Retina (tissue), 1 donor: ENCODE measurements at regions not wholly inside any gene's neighbourhood (a gene's known extent, or its start where the extent isn't known, plus 50 kb on each side); places are given as distances from the start of the nearest gene placed in this dataset.

Experiments used
- DNase-seq: peaks from one replicate; pipeline ENCODE4 v3.0.0-alpha.2; 2016

DNA sequence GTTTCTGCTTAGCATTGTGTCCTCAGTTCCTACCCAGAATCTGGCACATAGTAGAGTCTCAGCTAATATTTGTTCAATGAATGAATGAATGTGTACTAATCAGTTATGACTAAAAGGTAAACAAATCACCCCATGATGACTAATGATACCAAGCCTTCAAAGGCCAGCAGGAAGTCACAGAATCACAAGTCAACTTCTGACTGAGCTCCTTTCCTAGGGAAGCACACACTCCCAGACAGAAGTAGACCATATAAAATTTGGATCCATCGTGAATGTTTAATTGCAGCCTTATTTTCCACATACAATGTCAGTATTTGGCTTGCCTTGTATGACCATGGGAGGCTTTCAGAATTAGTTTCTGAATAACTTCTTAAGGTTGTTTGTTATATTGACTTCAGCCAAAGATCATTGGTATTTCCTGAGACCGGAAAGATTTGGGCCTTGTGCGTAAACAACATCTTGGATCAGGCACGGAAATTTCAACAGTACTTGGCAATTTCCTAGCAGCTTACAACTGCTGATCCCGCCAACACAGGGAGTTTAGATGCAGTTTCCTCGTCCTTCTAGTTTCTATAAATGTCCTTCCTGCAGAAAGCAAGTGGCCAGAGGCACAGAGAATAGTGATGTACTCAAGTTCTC is 185.9 kb upstream of the ATP1B1 start:
- no peak for DNase-seq

DNA sequence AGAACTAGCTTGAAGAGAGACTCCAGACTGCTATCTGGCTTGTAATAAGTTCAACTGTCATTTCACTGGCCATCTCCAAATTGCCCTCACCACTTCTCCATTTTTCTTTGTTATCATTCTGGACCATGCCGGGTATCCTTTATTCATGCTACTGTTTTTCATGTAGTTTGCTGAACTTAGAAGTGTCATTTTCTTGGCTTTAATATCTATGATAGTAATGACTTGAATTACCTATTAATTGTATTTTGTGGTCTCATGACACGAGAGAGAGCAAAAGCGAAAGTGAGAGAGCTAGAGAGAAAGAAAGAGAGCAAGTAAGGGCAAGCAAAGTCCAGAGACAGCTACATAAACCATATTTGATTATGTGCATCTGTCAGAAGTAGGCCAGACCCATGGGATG is 184.9 kb upstream of the ATP1B1 start:
- DNase-seq: no peak

DNA sequence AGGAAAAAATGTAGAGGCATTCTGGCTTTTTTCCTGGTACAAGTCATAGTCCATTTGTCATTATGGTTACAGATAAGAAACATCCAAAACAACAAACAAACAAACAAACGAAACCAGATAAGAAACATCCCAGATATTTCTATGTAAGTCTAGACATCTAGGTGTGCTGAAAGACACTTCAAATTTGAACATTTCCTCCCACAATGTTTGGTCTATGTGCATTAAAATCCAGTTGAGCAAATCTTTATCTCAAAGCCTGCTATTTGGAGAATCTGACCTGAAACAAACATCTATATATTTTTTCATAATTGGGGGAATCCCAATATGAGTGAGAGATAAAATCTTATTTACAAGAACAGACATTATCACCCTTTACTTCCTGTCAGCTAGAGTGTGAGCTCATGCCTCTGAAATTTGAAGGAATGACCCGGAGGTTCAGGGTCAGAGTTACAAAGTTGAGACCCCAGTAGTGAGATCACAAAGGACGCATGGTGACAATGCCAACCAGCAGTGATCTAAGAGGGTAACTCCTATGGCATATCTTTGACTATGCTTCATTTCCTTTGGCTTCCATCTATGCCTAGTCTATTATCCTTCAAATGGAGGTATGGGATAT is 182.9 kb upstream of the ATP1B1 start:
- DNase-seq: no peak

DNA sequence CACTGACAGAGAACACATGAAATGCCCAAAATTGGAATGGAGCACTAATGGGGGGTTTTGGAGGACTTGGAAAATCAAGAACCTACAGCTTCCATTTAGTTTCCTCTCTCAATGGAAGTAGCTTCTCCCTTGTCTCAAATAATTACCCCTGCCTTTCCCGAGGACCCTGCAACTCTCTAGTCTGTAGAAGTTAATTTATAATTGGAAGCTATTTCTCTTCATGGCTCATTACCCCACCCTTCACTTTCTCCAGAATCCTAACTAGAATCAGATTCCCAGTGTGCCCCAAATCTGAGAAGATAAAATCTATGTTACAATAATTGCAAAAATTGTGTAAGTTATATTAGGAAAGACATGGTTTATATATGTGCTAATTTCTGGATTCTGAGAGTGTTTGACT is 181.5 kb upstream of the ATP1B1 start:
- DNase-seq: no peak

DNA sequence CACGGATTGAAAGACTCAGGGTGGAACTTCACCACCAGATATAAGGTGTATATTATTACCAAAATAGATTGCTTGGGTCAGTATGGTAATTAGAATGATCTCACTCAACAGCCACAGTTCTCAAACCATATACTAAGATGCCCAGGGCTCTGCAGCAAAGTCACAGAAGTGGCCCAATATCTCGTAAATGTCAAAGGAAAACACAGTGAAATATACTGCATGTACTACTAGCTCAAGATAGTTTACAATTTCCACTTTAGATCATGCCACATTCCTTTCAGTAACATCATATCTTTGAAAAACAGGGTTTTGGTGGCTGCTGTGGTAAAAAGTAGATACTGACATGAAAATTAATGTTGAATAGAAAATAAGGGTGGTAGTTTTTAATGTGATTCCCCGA is 180.3 kb upstream of the ATP1B1 start:
- no peak for DNase-seq

DNA sequence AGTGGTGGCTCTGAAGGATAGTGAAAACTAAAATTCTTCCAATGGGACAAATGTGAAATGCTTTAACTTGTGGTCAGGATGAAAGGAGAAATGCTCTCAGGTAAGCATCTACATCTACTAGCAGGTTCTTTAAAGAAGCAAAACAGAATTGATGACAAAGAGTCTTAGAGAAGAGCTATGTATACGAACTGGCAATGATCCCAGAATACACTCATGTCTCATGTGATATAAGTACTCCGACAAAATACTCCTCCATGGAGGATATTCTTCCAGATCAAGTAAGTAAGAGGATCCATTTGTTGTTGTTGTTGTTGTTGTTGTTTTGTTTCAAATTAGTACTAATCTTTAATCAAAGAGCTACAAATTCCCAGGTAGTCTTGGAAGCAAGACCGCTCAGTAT is 174.0 kb upstream of the ATP1B1 start:
- no peak for DNase-seq

DNA sequence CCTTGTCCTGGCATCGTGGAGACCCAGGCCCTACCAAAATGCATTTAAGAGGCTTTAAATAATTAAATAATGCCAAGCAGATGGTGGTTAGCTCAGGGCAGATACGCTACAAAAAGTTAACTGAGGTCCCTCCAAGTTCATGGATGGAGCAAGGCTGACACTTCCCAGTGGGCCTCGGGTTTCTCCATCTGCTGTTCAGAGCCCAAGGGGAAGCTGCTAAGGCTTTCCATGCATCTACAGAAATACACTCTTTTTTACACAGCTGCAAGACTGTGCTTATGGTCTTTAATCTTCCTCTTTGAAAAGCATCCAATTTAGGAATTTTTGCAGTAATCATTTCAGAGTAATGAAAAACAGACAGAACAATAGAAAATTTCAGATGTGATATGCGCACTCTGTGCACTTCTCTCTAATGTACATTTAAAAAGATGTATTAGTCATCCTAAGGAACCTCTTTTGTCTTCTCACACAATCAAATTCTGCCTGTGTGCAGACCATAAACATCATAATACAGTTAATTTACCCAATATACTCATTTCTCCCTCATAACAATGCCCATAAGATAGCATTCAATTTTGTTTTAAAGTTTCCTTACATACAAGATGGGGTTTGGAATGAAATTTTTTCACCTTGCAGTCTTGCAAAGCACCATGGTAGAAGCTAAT is 173.2 kb upstream of the ATP1B1 start:
- no peak for DNase-seq

DNA sequence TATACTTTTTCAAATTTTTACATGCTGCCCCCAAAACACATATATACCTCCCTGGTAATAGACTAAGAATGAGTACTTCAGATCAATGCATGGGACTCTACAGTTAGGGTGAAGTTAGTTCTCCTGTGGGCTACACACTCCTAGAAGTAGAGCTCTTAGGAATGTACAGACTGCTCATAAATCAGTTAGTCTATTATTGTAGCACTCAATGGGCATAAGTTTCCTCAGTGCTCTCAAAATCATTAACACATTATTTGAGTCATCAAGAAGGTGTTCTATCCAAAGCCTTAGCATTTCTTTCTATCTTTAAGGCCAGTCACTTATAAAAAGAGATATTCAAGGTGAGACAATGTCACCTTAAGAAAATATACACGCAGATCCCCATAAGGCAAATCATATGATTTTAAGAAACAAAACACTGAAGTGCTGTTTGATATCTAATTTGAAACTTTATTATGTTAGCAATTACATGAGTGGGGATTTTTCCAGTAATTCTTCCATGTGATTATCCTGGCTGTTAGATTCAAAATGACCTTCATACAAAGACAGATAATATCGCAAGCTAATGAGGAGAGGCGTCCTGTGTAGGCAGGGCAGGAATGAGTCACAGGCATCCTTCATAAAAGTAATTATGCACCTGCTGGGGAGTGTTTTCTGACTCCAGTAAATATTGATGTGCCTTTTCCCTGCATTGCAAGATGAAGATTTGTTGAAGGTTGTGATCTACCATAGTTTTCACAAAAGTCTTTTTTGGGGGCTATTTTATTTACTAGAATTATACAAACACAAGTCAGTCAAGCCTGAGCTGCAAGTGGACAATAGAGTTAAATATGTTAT is 167.2 kb upstream of the ATP1B1 start:
- no peak for DNase-seq

DNA sequence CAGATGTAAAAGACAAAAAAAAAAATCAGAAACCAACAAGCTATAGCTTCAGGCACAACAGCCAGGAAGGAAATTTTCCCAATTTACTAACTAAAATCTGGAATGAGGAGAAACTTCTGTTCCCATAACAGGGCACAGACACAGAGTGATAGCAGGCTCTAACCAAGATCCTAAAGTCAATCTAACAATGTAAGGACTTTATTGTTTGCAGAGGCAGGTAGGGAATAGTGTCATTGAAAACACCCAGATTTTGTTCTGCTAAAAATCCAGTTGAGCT is 166.6 kb upstream of the ATP1B1 start:
- DNase-seq: no peak

DNA sequence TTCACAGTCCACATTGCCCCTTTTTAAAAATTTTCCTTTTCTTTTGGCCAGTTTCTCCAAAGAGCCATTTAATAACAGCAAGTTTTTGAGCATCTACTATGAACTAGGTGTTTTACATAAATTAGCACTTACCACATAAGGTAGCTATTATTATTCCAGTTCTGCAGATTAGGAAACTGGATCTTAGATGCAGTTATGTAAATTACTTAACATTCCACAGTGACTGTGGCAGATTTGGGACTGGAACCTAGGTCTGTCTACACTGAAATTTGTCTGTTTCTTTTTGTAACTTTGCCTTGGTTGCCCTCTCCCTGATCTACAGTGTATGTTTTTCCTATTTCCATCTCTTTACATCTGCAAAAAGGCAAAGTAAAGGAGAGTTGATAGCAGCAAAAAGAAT is 164.8 kb upstream of the ATP1B1 start:
- no peak for DNase-seq

DNA sequence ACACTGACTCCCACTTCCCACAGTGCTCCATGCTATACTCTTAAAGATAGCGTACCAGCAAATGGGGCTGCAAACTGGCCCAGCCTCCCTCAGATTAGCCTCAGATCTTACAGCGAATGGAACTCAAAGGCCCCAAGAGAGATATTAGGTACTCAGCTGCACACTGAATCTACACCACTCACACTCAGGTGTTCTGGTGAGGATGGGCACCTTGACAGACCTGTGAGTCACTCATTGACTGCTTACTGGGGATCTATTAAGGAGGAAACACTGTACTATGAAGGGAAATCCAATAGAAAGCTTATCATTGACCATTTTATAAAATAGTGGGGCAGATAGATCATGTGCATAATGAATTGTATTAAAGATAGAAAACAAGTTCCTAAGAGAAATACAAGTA is 164.3 kb upstream of the ATP1B1 start:
- no peak for DNase-seq

DNA sequence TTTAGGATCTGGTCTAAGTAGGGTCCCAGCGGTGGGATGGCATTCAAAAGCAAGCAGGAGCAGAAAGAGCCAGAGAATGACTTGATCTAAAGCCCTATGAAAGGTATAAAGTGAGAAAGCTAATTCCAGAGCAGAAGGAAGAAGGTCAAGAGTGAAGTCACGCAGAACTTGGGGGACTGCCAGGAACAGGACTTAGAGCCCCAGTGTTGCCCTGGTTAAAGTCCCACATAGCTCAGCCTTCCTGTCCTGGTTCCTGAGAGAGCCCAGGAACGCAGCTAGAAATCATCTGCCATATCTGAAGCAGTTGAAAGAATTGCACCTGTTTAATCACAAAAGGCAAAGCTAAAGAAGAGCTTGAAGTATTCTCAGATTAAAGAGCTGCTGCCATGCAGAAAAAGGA is 160.6 kb upstream of the ATP1B1 start:
- DNase-seq: no peak

DNA sequence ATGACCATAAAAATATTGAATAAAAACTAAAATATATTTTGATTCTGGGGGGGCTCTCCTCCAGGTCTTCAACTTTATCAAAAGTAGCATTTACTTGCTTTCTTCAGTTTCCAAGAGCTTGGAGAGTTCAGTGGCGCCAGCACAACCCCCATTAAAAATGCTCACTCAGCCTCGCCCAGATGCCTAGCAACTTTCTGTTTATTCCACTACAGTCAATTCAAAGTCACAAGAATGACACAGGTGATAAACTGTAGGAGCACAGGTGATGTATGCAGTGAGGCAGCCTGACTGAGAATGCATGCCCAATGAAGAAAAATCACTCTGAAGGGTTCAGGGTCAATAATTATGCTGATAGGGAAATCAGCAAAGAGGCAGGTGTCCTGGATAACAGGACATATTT is 159.4 kb upstream of the ATP1B1 start:
- DNase-seq: no peak

DNA sequence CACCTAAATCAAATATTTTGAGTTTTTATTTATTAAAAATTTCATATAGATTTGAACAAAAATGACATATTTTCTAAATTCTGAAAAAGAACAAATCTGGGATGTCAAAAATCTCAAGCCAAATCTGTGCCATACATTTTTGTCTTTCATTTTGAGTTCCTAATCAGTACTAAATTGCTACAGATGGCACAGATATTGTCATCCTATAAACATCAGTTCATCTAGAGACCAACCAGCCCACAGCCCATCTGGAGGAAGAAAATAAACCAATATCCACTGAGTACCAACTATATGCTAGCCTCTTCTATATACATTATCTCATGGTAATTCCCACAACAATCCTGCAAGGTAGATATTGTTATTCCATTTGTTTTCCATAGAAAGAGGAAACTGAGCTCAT is 156.8 kb upstream of the ATP1B1 start:
- DNase-seq: no peak

DNA sequence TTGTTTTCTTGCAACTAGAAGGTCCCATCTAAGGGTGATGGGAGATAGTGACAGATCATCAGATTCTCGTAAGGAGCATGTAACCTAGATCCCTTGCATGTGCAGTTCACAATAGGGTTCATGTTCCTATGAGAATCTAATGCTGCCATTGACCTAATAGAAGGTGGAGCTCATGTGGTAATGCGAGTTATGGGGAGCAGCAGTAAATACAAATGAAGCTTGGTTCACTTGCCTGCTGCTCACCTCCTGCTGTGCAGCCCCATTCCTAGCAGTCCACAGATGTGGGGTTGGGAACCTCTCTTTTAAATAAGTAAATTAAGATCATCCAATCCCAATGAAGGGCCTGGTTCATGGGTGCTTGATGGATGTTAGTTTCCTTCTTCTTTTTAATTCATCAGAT is 148.7 kb upstream of the ATP1B1 start:
- no peak for DNase-seq

DNA sequence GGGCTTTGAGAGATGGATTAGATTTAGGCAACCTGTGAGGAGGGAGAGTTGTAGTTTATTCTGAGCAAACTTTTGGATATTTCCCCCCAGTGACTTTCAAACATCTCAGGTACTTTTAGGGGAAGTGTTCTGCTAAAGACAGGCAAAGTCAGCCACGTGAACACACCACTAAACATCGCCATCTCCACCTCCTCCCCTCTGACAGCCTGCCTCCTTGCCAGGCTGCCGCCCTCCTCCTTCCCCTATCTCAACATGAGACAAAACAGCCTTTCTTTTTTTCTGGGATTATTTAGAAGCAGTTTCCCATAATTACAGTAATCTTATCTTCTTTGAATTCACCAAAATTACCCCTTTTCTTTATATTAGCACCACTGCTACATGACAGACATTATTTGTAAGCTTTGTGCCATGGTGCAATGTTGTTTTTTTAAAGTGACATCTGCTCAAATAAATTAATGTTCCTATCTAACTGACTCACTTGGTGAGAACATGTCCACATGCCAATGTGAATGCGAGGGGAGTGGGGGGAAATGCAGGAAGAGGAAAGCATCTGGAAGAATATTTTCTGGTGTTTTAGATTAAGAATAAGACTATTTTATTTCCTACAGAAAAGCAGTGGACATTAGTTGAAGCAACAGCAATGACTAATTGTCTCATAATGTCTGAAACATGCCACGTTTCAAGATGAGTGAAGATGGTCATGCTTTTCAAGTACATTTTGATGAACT is 147.8 kb upstream of the ATP1B1 start:
- DNase-seq: no peak

DNA sequence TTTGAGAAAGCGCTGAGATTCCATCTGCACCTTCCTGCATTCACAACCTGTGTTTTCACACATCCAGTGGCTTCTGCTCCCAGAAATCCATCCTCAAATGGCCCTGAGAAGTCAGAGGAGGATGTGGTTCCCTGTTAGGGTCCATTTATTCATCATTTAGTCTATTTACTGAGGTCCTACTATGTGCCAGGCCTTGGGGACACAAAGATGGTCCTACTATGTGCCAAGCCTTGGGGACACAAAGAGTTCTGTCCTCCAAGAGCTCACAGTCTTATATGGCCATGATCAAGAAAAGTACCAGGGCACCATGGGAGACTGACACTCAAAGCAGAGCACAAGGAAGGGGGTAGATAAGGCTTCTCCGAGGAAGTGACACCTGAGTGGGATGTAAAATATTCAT is 147.1 kb upstream of the ATP1B1 start:
- DNase-seq: no peak

DNA sequence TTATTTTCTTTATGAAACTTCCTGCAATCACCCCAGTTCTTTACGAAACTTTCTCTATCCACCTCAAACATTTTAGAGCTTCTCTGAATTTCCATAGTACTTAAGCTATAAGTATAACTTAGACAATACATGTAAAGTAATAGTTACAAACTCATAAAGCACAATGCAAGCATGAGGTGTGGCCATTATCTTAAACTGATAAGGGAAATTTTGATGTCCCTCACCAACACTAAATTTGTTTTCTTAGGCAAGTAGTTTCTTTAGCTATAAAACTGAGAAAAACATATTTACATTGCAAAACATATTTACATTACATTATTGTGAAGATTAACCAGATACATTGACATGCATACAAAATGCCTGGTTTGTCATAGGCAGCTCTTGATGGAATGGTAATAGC is 146.4 kb upstream of the ATP1B1 start:
- DNase-seq: no peak

DNA sequence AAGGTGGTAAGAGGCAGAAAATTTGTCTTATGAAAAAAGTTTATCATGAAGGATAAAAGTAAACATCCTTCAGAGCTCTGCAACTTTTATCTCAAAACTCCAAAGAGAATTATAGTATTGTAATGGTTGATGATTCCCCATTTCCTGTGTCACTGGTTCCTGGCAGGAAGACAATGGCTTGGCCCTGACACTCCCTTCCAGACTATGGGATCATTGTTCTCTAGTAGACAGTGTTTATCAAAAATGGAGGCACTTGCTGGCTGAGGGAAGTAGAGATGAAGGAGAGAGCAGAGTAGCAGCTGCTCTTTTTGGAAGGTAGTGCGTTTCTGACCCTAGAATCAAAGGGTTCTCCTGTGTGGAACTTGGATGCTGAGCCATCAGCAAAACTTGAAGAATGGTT is 145.9 kb upstream of the ATP1B1 start:
- no peak for DNase-seq

DNA sequence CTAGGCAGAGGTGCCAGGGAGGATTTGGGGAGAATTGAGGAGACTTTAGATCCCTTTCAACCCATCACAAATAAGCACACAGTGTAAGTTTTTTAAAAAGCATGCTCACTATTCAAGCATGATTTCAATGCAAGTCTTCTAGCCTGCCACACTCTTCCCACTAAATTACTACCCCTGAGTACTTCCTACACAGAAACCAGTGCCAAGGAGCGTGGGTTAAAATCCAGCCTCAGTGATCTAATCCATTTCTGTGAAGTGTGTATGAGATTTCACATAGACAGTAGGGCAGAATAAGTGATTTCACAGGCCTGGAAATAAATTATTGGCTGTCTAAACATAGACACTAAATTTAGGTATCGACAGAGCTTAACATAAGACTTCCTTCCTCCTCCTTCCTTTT is 142.9 kb upstream of the ATP1B1 start:
- DNase-seq: no peak

DNA sequence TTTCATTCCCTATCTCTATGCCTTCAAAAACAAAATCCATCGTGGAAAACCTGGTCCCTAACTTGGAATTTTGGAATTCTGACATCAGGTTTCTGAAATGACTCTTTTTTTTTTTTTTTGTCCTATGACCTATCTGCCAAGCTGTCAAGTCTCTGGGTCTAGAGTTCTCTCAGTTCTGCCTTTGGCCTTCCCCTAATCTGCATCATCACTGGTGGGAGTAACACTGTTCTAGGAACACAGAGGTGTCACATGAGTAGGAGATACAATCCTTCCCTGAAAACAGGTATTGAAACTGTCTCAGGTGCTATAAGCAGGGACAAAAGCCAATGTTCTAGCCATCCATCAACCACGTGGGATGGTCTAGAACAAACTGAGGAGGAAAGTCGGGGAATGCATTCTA is 142.0 kb upstream of the ATP1B1 start:
- no peak for DNase-seq

DNA sequence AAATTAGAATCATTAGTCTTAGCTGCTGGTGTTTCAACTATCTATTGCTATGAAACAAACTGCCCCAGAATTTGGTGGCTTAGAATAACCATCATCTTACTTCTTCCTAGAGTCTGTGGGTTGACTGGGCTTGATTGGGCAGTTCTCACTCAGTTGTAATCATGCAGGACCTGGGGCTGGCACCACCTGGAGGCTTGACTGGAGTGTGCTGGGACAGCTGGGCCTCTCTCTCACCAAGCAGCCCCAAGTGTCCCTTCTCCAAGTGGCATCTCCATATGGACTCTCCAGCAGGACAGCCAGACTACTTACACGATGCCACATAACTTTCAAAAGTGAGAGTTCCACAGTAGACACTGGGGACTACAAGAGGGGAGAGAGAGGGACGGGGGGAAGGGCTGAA is 140.3 kb upstream of the ATP1B1 start:
- DNase-seq: no peak

DNA sequence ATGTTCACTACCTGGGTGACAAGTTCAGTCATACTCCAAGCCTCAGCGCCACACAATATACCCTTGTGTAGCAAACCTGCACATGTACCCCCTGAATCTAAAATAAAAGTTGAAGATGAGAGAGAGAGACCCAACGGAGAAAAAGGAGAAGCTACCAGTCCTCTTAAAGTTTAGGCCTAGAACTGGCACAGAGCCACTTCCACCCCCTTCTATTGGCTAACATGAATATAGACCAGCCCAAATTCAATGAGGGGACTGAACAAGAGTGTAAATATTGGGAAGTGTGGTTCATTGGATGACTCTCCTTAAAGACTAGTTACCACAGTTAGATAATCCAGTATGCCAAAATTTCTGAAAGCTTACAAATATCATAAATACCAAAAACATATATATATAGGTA is 139.9 kb upstream of the ATP1B1 start:
- no peak for DNase-seq
